LNCAP (cell line): ENCODE measurements at regions not wholly inside any gene's neighbourhood (a gene's known extent, or its start where the extent isn't known, plus 50 kb on each side); places are given as distances from the start of the nearest gene placed in this dataset.

Experiments used
- CTCF ChIP-seq: fragments of 450-650 bp; IDR thresholded peaks from 2 replicates; pipeline ENCODE4 v1.5.1; 2017; ENCODE audit warnings: mild to moderate bottlenecking

GRCh38 chr4:111636961-111637585 is 508.2 kb upstream of the FAM241A start:
- TF ChIP-seq CTCF, result no peak

GRCh38 chr4:111639120-111639690 is 506.0 kb upstream of the FAM241A start:
- no peak for TF ChIP-seq CTCF

- TF ChIP-seq CTCF, result no peak
Measured at GRCh38 chr4:111639876-111640275, 505.4 kb upstream of the FAM241A start.

- peak; percentile 82 for TF ChIP-seq CTCF
Measured at GRCh38 chr4:111641813-111642579, 503.3 kb upstream of the FAM241A start.

- TF ChIP-seq CTCF, result no peak
Measured at GRCh38 chr4:111648056-111648455, 497.2 kb upstream of the FAM241A start.

- no peak for TF ChIP-seq CTCF
Measured at GRCh38 chr4:111649308-111649707, 495.9 kb upstream of the FAM241A start.

GRCh38 chr4:111650146-111650545 is 495.1 kb upstream of the FAM241A start:
- TF ChIP-seq CTCF, result no peak
